OCI-LY7 (cell line): ENCODE measurements at regions not wholly inside any gene's neighbourhood (a gene's known extent, or its start where the extent isn't known, plus 50 kb on each side); places are given as distances from the start of the nearest gene placed in this dataset.

Experiments
- CTCF ChIP-seq: fragments of 200-600 bp; sonication (generic); conservative IDR thresholded peaks from 2 replicates; pipeline ENCODE4 v1.5.1; 2014; ENCODE audit warnings: mild to moderate bottlenecking, antibody characterized with exemption, low read length, moderate library complexity, mixed read lengths
- EZH2phosphoT487 ChIP-seq: fragments of 200-600 bp; sonication (generic); IDR thresholded peaks from 2 replicates; pipeline ENCODE4 v1.6.1; 2018; ENCODE audit warnings: low read depth, borderline replicate concordance, mild to moderate bottlenecking, mixed run types, antibody characterized with exemption, low read length, moderate library complexity, mixed read lengths

- TF ChIP-seq CTCF = no peak
- no peak for TF ChIP-seq EZH2phosphoT487
These were observed 450.6 kb upstream of the TENM3 start for GRCh38 chr4:181792641-181793040.
